Activated T-helper 17 cell treated with anti-CD3 and anti-CD28 coated beads, Interleukin-2, amount 50 U/mL, for 72 hours (primary cell): ENCODE measurements at regions not wholly inside any gene's neighbourhood (a gene's known extent, or its start where the extent isn't known, plus 50 kb on each side); places are given as distances from the start of the nearest gene placed in this dataset.

Source experiments
- ATAC-seq: fragments of 150-1000 bp; cut with Tn5 transposase; replicated peaks from 2 replicates; pipeline ENCODE4 v1.10.0; 2021; ENCODE audit warnings: mild to moderate bottlenecking, moderate library complexity
- H3K27ac Mint-ChIP-seq: one replicate; pipeline ENCODE4 v1.8.0; 2022; ENCODE audit warnings: mixed read lengths
- H3K27me3 Mint-ChIP-seq: one replicate; pipeline ENCODE4 v1.8.0; 2022; ENCODE audit warnings: mixed read lengths
- H3K36me3 Mint-ChIP-seq: one replicate; pipeline ENCODE4 v1.8.0; 2022; ENCODE audit warnings: low read depth, mild to moderate bottlenecking, mixed read lengths
- H3K4me1 Mint-ChIP-seq: one replicate; pipeline ENCODE4 v1.8.0; 2022; ENCODE audit warnings: mixed read lengths
- H3K4me3 Mint-ChIP-seq: one replicate; pipeline ENCODE4 v1.8.0; 2022; ENCODE audit warnings: mild to moderate bottlenecking, mixed read lengths
- H3K9me3 Mint-ChIP-seq: one replicate; pipeline ENCODE4 v1.8.0; 2022; ENCODE audit warnings: mixed read lengths

GRCh38 chr2:56681659-56682396 lies 498.0 kb downstream of the CCDC85A start:
- no peak overlapping the region for H3K4me3 Mint-ChIP-seq
- no peaks in the 10 kb centered on the region for H3K4me1 Mint-ChIP-seq
- H3K27ac Mint-ChIP-seq = no peak overlapping the region
- no peaks in the 10 kb centered on the region for H3K27me3 Mint-ChIP-seq
- no peaks in the 10 kb centered on the region for H3K36me3 Mint-ChIP-seq
- H3K9me3 Mint-ChIP-seq = peaks cover 4% of the 10 kb centered on the region
- no peak for ATAC-seq

GRCh38 chr2:56682397-56682760 lies 498.6 kb downstream of the CCDC85A start:
- ATAC-seq = no peak
- H3K27ac Mint-ChIP-seq = no peak overlapping the region
- H3K27me3 Mint-ChIP-seq = no peaks in the 10 kb centered on the region
- H3K9me3 Mint-ChIP-seq = peaks cover 4% of the 10 kb centered on the region
- no peaks in the 10 kb centered on the region for H3K4me1 Mint-ChIP-seq
- H3K4me3 Mint-ChIP-seq = no peak overlapping the region
- no peaks in the 10 kb centered on the region for H3K36me3 Mint-ChIP-seq

- H3K27me3 Mint-ChIP-seq = no peaks in the 10 kb centered on the region
- H3K4me3 Mint-ChIP-seq = no peak overlapping the region
Observed at GRCh38 chr2:56684327-56684726, 500.5 kb downstream of the CCDC85A start.

GRCh38 chr2:56685205-56685604 lies 501.4 kb downstream of the CCDC85A start:
- Mint-ChIP-seq H3K9me3 (peaks cover 7% of the 10 kb centered on the region), H3K27me3 (no peaks in the 10 kb centered on the region)

More at GRCh38 chr2:56684327-56684726, 500.5 kb downstream of the CCDC85A start:
- no peak overlapping the region for H3K27ac Mint-ChIP-seq
- no peak for ATAC-seq
- no peaks in the 10 kb centered on the region for H3K36me3 Mint-ChIP-seq
- H3K9me3 Mint-ChIP-seq = peaks cover 7% of the 10 kb centered on the region
- no peaks in the 10 kb centered on the region for H3K4me1 Mint-ChIP-seq

GRCh38 chr2:56687169-56687568 lies 503.4 kb downstream of the CCDC85A start:
- ATAC-seq = no peak

More at GRCh38 chr2:56685205-56685604, 501.4 kb downstream of the CCDC85A start:
- H3K27ac Mint-ChIP-seq = no peak overlapping the region
- H3K4me1 Mint-ChIP-seq = no peaks in the 10 kb centered on the region
- H3K36me3 Mint-ChIP-seq = no peaks in the 10 kb centered on the region
- no peak overlapping the region for H3K4me3 Mint-ChIP-seq
- ATAC-seq = no peak

GRCh38 chr2:56688661-56689060 lies 504.9 kb downstream of the CCDC85A start:
- no peaks in the 10 kb centered on the region for H3K27me3 Mint-ChIP-seq
- H3K4me3 Mint-ChIP-seq = no peak overlapping the region
- peaks cover 13% of the 10 kb centered on the region for H3K9me3 Mint-ChIP-seq
- no peak for ATAC-seq
- H3K36me3 Mint-ChIP-seq = no peaks in the 10 kb centered on the region
- H3K4me1 Mint-ChIP-seq = no peaks in the 10 kb centered on the region
- H3K27ac Mint-ChIP-seq = no peak overlapping the region

More at GRCh38 chr2:56687169-56687568, 503.4 kb downstream of the CCDC85A start:
- Mint-ChIP-seq H3K27me3 (no peaks in the 10 kb centered on the region), H3K27ac (no peak overlapping the region), H3K4me3 (no peak overlapping the region), H3K9me3 (peaks cover 13% of the 10 kb centered on the region), H3K4me1 (no peaks in the 10 kb centered on the region), H3K36me3 (no peaks in the 10 kb centered on the region)

- peaks cover 13% of the 10 kb centered on the region for H3K9me3 Mint-ChIP-seq
- H3K4me3 Mint-ChIP-seq = no peak overlapping the region
Observed at GRCh38 chr2:56693501-56693900, 509.7 kb downstream of the CCDC85A start.

GRCh38 chr2:56703001-56703400 lies 519.2 kb downstream of the CCDC85A start:
- Mint-ChIP-seq H3K4me3 (no peak overlapping the region), H3K36me3 (no peaks in the 10 kb centered on the region), H3K27me3 (no peaks in the 10 kb centered on the region), H3K9me3 (peaks cover 8% of the 10 kb centered on the region), H3K27ac (no peak overlapping the region), H3K4me1 (no peaks in the 10 kb centered on the region)
- ATAC-seq = no peak

More at GRCh38 chr2:56693501-56693900, 509.7 kb downstream of the CCDC85A start:
- Mint-ChIP-seq H3K4me1 (no peaks in the 10 kb centered on the region), H3K27me3 (no peaks in the 10 kb centered on the region), H3K27ac (no peak overlapping the region), H3K36me3 (no peaks in the 10 kb centered on the region)
- no peak for ATAC-seq

- H3K4me1 Mint-ChIP-seq = no peaks in the 10 kb centered on the region
- no peak for ATAC-seq
- no peak overlapping the region for H3K27ac Mint-ChIP-seq
- H3K36me3 Mint-ChIP-seq = no peaks in the 10 kb centered on the region
- no peaks in the 10 kb centered on the region for H3K27me3 Mint-ChIP-seq
- peaks cover 19% of the 10 kb centered on the region for H3K9me3 Mint-ChIP-seq
- no peak overlapping the region for H3K4me3 Mint-ChIP-seq
Observed at GRCh38 chr2:56705713-56706112, 521.9 kb downstream of the CCDC85A start.

- Mint-ChIP-seq H3K27ac (no peak overlapping the region), H3K4me3 (no peak overlapping the region), H3K36me3 (no peaks in the 10 kb centered on the region), H3K9me3 (peaks cover 20% of the 10 kb centered on the region), H3K27me3 (no peaks in the 10 kb centered on the region), H3K4me1 (no peaks in the 10 kb centered on the region)
- ATAC-seq = no peak
Observed at GRCh38 chr2:56707218-56707617, 523.4 kb downstream of the CCDC85A start.

- Mint-ChIP-seq H3K27me3 (no peaks in the 10 kb centered on the region), H3K4me1 (no peaks in the 10 kb centered on the region), H3K9me3 (peaks cover 22% of the 10 kb centered on the region), H3K27ac (no peak overlapping the region), H3K36me3 (no peaks in the 10 kb centered on the region), H3K4me3 (no peak overlapping the region)
- ATAC-seq = no peak
Observed at GRCh38 chr2:56707650-56708049, 523.9 kb downstream of the CCDC85A start.

GRCh38 chr2:56709181-56709580 lies 525.4 kb downstream of the CCDC85A start:
- H3K4me1 Mint-ChIP-seq = no peaks in the 10 kb centered on the region
- no peaks in the 10 kb centered on the region for H3K27me3 Mint-ChIP-seq
- H3K9me3 Mint-ChIP-seq = peaks cover 22% of the 10 kb centered on the region
- no peaks in the 10 kb centered on the region for H3K36me3 Mint-ChIP-seq
- no peak overlapping the region for H3K27ac Mint-ChIP-seq
- no peak overlapping the region for H3K4me3 Mint-ChIP-seq
- ATAC-seq = no peak

GRCh38 chr2:56713161-56713676 lies 529.4 kb downstream of the CCDC85A start:
- ATAC-seq = no peak
- H3K4me3 Mint-ChIP-seq = no peak overlapping the region
- H3K9me3 Mint-ChIP-seq = peaks cover 18% of the 10 kb centered on the region
- no peak overlapping the region for H3K27ac Mint-ChIP-seq
- no peaks in the 10 kb centered on the region for H3K4me1 Mint-ChIP-seq
- H3K27me3 Mint-ChIP-seq = no peaks in the 10 kb centered on the region
- no peaks in the 10 kb centered on the region for H3K36me3 Mint-ChIP-seq

GRCh38 chr2:56713978-56714377 lies 530.2 kb downstream of the CCDC85A start:
- no peaks in the 10 kb centered on the region for H3K36me3 Mint-ChIP-seq
- no peaks in the 10 kb centered on the region for H3K27me3 Mint-ChIP-seq
- ATAC-seq = no peak
- H3K4me1 Mint-ChIP-seq = no peaks in the 10 kb centered on the region
- H3K4me3 Mint-ChIP-seq = no peak overlapping the region
- no peak overlapping the region for H3K27ac Mint-ChIP-seq
- H3K9me3 Mint-ChIP-seq = peaks cover 14% of the 10 kb centered on the region

- no peak for ATAC-seq
- Mint-ChIP-seq H3K36me3 (no peaks in the 10 kb centered on the region), H3K4me1 (no peaks in the 10 kb centered on the region), H3K27ac (no peak overlapping the region), H3K9me3 (peaks cover 11% of the 10 kb centered on the region), H3K27me3 (no peaks in the 10 kb centered on the region), H3K4me3 (no peak overlapping the region)
Observed at GRCh38 chr2:56714400-56714799, 530.6 kb downstream of the CCDC85A start.
